Endothelial cell (in vitro differentiated cells): ENCODE measurements at regions not wholly inside any gene's neighbourhood (a gene's known extent, or its start where the extent isn't known, plus 50 kb on each side); places are given as distances from the start of the nearest gene placed in this dataset.

Source experiments
- DNase-seq: peaks from one replicate; pipeline ENCODE4 v3.0.0; 2021; ENCODE audit warnings: low spot score
- H3K27ac Mint-ChIP-seq: one replicate; pipeline ENCODE4 v1.8.0; 2021; ENCODE audit warnings: mixed read lengths, inconsistent platforms; ENCODE audit not compliant: unreplicated experiment
- H3K27me3 Mint-ChIP-seq: one replicate; pipeline ENCODE4 v1.8.0; 2021; ENCODE audit warnings: mild to moderate bottlenecking, moderate library complexity, mixed read lengths, inconsistent platforms; ENCODE audit not compliant: unreplicated experiment
- H3K36me3 Mint-ChIP-seq: one replicate; pipeline ENCODE4 v1.8.0; 2021; ENCODE audit warnings: mild to moderate bottlenecking, low read depth, mixed read lengths, inconsistent platforms; ENCODE audit not compliant: unreplicated experiment
- H3K4me1 Mint-ChIP-seq: one replicate; pipeline ENCODE4 v1.8.0; 2021; ENCODE audit warnings: mild to moderate bottlenecking, mixed read lengths, inconsistent platforms; ENCODE audit not compliant: unreplicated experiment
- H3K4me3 Mint-ChIP-seq: one replicate; pipeline ENCODE4 v1.8.0; 2021; ENCODE audit warnings: mild to moderate bottlenecking, mixed read lengths, inconsistent platforms; ENCODE audit not compliant: unreplicated experiment
- H3K9me3 Mint-ChIP-seq: one replicate; pipeline ENCODE4 v1.8.0; 2021; ENCODE audit warnings: mixed read lengths, inconsistent platforms; ENCODE audit not compliant: unreplicated experiment
- TF ChIP-seq, protein P1 (sequence below): fragments of 200-600 bp; sonication (generic); IDR thresholded peaks from one replicate; pipeline ENCODE4 v1.5.0; 2021; ENCODE audit warnings: antibody characterized with exemption; ENCODE audit not compliant: unreplicated experiment

DNA sequence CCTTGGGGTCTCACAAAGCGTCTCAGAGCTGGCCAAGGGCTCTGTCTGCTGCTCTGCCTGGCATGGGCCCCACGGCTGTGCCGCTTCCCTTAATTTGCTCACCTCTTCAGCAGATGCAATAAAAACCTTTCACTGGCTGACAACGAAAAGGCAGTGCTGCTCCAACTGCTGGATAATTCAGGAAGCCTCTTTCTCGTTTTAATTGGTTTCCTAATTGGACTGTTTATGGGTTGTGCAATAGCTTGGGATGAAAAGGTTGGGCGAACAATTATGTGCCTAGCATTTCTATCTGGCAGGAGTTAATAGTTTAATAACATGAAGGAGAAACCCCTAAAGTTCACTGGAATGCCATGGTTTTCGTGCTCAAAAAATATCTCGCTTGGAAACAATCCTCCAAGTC is 234.1 kb upstream of the IRX5 start:
- H3K4me1 Mint-ChIP-seq, result no peaks in the 10 kb centered on the region

DNA sequence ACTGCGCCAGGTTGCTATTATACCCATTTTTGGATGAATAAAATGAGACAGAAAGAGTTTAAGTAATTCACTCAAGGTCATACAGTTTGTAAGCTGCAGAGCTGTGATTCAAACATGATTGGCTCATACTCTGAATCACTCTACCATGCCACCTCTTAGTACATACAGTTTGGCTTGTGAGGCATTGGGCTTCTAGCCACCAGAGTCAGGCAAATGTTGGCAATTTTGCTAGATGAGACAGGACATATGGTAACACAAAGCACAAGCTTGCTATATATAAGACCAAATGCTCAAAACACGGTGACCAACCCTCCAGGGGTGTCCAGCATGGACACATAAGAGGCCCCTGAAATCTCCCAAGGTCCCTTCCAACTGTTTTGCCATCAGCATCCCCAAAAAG is 236.0 kb upstream of the IRX5 start:
- no peak for DNase-seq
- Mint-ChIP-seq H3K9me3 (no peaks in the 10 kb centered on the region), H3K4me1 (no peaks in the 10 kb centered on the region), H3K4me3 (no peak overlapping the region), H3K27ac (no peak overlapping the region), H3K36me3 (no peaks in the 10 kb centered on the region), H3K27me3 (no peaks in the 10 kb centered on the region)
- TF ChIP-seq, protein P1, sequence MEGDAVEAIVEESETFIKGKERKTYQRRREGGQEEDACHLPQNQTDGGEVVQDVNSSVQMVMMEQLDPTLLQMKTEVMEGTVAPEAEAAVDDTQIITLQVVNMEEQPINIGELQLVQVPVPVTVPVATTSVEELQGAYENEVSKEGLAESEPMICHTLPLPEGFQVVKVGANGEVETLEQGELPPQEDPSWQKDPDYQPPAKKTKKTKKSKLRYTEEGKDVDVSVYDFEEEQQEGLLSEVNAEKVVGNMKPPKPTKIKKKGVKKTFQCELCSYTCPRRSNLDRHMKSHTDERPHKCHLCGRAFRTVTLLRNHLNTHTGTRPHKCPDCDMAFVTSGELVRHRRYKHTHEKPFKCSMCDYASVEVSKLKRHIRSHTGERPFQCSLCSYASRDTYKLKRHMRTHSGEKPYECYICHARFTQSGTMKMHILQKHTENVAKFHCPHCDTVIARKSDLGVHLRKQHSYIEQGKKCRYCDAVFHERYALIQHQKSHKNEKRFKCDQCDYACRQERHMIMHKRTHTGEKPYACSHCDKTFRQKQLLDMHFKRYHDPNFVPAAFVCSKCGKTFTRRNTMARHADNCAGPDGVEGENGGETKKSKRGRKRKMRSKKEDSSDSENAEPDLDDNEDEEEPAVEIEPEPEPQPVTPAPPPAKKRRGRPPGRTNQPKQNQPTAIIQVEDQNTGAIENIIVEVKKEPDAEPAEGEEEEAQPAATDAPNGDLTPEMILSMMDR, result no peak

More for the DNA sequence above, 234.1 kb upstream of the IRX5 start:
- Mint-ChIP-seq H3K27me3 (no peaks in the 10 kb centered on the region), H3K36me3 (no peaks in the 10 kb centered on the region), H3K4me3 (no peak overlapping the region), H3K9me3 (no peaks in the 10 kb centered on the region), H3K27ac (no peak overlapping the region)
- TF ChIP-seq, protein P1, result no peak
- DNase-seq, result no peak

- TF ChIP-seq, protein P1, result no peak
- H3K9me3 Mint-ChIP-seq, result no peaks in the 10 kb centered on the region
- DNase-seq, result no peak
- H3K4me1 Mint-ChIP-seq, result no peaks in the 10 kb centered on the region
- H3K36me3 Mint-ChIP-seq, result no peaks in the 10 kb centered on the region
- H3K27ac Mint-ChIP-seq, result no peak overlapping the region
- H3K27me3 Mint-ChIP-seq, result no peaks in the 10 kb centered on the region
- H3K4me3 Mint-ChIP-seq, result no peak overlapping the region
Observed at GRCh38 chr16:54693864-54694263, 236.8 kb upstream of the IRX5 start.

DNA sequence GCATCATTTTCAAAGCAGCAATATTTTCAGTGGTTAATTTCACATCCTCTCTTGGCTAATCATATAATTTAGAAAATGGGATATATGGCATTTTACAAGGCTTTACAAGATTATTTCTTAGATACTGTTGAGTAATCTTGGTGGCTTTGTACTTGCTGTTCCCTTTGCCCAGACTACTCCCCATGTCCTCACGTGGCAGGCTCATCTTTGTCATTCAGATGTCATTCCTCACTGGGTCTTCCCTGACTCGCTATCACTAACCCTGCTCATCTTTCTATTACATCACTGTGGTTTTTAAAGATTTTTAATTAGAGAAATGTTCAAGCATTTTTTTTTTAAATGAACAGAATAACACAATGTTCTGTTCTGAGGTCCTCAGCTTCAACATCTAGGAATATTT is 240.0 kb upstream of the IRX5 start:
- DNase-seq, result no peak
- Mint-ChIP-seq H3K4me3 (no peak overlapping the region), H3K4me1 (no peaks in the 10 kb centered on the region), H3K9me3 (no peaks in the 10 kb centered on the region), H3K36me3 (no peaks in the 10 kb centered on the region), H3K27me3 (no peaks in the 10 kb centered on the region), H3K27ac (no peak overlapping the region)
- TF ChIP-seq, protein P1, result no peak

DNA sequence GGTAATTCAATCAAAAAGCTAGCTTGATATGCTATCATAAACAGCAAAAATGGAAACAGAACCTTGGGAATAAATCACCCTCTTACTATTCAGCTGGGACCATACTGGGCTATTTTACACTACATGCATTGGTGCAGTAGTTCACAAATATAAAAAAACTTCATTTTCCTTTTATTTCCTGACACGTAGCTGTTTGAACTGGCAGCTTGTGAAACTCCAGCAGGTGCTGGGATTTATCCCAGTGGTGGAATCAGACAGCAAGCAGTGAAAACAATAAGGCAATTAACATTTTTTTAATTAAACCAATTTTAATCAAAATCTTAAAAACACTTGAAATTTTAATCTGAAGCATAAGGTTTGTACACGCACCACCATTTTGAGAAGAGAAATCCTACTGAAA is 240.4 kb upstream of the IRX5 start:
- Mint-ChIP-seq H3K4me1 (no peaks in the 10 kb centered on the region), H3K27ac (no peak overlapping the region), H3K36me3 (no peaks in the 10 kb centered on the region), H3K27me3 (no peaks in the 10 kb centered on the region), H3K4me3 (no peak overlapping the region), H3K9me3 (no peaks in the 10 kb centered on the region)
- TF ChIP-seq, protein P1, result no peak
- no peak for DNase-seq
